ENCODE measurements at regions not wholly inside any gene's neighbourhood (a gene's known extent, or its start where the extent isn't known, plus 50 kb on each side); places are given as distances from the start of the nearest gene placed in this dataset.

DNA sequence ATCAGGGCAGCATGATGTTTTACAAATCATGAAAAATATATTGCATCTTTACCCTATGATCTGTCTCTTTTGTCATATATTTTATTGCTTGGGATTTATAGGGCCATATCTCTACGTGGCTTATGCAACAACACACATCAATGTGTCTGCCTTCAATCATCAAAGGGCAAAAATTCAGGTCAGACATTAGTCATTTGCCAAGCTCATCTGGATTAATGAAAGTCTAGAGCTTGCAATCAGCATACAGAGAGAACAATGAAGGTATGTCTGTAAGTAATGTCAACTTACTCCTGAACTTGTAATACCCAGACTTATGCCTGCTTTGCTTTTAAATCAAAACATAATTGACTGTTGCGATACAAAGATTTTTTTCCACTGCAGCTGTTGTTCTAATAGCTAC is 282.7 kb downstream of the HAO1 start:
- TF ChIP-seq, protein P1, sequence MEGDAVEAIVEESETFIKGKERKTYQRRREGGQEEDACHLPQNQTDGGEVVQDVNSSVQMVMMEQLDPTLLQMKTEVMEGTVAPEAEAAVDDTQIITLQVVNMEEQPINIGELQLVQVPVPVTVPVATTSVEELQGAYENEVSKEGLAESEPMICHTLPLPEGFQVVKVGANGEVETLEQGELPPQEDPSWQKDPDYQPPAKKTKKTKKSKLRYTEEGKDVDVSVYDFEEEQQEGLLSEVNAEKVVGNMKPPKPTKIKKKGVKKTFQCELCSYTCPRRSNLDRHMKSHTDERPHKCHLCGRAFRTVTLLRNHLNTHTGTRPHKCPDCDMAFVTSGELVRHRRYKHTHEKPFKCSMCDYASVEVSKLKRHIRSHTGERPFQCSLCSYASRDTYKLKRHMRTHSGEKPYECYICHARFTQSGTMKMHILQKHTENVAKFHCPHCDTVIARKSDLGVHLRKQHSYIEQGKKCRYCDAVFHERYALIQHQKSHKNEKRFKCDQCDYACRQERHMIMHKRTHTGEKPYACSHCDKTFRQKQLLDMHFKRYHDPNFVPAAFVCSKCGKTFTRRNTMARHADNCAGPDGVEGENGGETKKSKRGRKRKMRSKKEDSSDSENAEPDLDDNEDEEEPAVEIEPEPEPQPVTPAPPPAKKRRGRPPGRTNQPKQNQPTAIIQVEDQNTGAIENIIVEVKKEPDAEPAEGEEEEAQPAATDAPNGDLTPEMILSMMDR (IDR thresholded peaks at IDR 0.05): no peak
- TF ChIP-seq EZH2 (IDR thresholded peaks at IDR 0.05; ENCODE audit: borderline replicate concordance, insufficient read depth, low read depth, low read length, poor library complexity, severe bottlenecking): no peak

Data from B cell (primary cell).